DMS153 (cell line): ENCODE measurements at regions not wholly inside any gene's neighbourhood (a gene's known extent, or its start where the extent isn't known, plus 50 kb on each side); places are given as distances from the start of the nearest gene placed in this dataset.

Experiments used
- DNase-seq: peaks from one replicate; lab custom pipeline; 2025; lab: John Stamatoyannopoulos, UW

DNA sequence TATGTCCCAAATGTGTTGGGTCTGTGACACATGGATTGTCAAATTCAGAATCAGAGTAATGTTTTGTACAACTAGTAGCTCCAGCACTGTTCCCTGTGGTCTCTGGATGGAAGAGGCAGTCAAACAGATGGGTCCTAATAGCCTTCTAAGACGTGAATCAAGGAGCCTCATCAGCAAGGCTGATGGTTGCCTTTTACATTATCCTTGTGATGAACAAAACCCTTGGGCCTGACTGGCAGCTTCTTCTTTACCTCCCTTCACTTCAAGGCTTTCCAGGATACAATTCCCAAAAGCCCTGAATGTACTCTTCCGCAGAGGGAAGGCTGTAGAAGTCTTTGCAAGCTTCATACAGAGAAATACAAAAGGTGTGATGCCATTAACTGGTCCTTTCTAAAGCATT lies 633.3 kb downstream of the USP25 start:
- DNase-seq, result no peak

DNA sequence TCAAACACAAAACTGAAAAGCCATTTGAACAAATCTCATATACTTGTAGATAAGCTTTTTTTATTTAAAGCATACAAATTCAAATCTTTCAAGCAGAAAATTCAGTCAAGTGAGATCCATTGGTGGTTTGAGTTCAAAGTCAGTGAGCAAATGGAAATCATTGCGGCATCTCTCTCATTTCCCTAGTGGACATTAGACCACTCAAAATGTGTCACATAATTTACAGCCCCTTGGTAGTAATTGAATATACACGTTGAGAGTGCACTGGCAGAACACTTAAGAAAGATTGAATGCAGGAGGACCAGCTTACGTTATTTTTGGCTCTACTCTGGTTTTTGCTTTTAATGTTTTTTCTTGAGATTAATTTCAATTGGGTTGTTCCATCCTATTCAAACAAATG lies 633.7 kb downstream of the USP25 start:
- no peak for DNase-seq

DNA sequence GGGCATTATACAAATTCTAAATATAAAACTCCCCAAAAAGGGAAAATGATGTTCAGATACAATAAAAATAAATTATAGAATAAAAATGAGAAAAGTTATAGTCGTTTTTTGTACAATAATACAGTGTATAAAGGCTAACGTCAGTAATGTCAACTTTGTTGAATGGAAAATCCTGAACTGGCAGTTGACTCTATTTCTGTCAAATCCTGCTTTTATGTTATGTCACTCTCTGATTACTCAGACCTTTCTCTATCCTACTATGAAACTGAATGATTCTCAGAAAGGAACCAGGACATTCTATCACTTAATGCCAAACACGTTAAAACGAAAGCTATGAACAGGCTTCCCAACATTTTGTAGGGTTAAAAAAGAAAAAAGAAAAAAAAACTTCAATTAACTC lies 636.4 kb downstream of the USP25 start:
- DNase-seq, result no peak

DNA sequence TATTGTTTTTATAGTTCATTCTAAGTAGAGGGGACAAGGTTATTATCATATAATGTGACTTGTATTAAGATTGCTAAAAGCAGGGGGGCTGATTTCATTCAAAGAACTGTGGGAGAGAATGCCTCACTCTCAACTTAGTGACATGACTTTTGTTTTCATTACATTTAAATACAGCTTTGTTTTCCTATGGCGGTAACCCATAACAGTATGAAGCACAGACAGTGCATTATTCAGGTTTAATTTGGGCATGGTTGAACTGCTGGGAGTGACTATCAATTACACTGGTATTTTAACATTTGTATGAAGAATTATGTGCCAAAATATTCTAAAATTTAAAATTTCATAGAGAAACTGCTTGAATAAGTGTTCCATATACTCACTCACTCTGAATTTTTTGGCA lies 637.3 kb downstream of the USP25 start:
- DNase-seq, result no peak

DNA sequence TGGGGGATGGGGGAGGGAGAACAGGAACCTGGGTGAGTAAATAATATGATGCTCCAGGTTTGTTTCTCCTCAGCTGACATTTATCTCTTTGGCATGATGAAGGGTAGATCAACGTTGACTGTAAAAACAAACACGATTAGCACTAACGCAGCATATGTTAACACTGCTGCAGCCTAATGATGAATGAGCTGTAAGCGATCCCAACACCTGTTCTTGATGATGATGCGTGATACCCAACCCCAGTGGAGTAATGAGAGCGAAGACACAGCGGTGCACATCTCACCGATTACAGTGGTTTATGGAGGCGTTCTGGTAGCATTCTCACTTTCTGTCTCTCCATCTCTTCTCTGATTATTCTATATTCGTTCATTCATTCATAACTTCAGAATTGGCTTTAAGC lies 640.4 kb downstream of the USP25 start:
- DNase-seq, result peak; percentile 1

DNA sequence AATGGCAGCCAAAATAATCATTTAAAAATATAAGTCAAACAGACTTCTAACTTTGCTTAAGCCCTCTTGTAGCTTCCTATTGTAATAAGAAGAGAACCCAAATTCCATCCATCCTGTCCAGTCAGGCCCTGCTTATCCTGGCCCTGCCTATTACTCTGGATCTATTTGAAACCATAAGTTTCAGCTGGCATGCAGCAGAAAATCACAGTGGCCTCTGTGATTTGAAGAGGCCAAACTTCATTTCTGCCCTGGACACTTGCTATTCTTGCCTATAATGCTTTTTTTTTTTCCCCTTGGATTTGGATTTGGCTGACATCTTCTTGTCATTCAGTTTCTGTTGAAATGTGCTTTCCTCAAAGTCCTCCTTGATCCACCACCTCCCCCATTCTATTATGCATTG lies 642.8 kb downstream of the USP25 start:
- DNase-seq, result no peak

DNA sequence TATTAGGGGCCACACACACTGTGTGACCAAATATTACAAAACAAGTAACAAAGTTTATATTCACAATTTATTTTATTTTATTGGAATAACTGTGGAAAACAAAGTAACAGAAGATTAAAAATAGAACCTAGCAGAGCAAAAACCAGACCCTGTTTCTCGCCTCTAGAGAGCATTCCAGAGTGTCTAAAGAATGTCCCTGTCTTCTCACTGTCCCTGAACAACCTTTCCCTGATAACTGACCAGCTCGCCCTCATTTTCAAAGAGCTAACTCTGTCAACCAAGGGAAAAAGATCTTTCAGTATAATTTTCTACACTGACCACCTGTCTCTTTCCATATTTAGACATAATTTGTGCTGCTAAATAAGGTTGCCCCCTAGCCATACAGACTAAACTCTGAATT lies 646.9 kb downstream of the USP25 start:
- no peak for DNase-seq

DNA sequence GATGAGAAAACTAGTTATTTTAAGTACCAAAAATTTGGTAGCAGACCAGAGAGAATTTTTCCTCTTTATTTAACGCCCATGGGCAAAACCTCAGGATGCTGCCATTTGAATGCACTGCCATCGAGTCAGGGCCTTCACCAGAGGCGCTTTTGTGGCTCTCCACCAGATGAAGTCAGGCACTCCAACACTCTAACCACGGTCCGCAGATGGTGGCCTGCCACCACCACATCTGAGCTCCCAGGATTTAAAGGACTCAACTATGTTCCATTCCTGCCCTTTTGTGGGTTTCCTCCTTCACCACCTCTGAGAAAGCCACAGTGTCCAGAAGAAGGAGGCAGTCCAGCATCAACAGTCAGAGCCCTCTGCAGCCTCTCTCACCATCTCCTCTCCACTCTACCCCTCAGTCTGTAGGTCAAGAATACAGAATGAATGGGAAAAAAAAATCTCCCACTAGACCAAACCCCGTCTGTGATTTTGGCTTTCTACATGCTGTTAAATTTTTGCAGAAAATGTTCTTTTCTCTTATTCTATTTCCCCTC lies 647.4 kb downstream of the USP25 start:
- no peak for DNase-seq

DNA sequence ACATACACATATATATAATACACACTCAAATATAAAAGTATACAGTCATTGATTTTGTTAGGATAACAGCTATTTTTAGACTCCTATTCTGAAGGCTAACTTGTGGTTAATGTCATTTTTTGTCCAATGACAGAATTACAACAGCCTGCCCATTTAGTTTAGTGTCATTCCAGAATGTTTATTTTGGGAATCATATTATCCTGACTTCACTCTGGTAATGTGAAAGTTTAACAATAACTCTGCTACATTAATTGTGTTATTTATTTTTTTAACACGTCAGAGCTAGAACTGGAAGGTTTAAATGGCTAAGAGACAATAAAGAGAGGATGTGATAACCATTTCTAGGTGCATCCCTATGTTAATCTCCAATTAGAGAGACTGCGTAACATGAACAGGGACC lies 648.1 kb downstream of the USP25 start:
- no peak for DNase-seq

DNA sequence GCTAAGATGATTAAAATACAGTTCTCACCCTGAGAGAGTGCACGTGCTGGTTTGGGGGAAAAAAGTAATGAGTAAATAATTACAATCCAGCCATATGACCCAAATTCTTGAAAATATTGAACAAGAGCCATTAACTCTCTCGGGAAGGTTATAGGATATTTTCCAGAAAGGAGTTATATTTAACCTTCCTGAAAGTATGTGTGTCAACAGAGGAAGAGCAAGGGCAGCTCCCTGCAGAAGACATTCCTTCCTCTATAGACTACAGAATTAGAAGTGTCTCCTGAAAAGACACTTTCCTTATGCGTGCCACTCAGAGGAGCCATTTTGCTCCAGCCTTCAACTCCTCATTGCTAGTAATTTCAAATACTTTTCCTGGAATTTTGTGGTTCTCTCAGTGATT lies 648.7 kb downstream of the USP25 start:
- no peak for DNase-seq

DNA sequence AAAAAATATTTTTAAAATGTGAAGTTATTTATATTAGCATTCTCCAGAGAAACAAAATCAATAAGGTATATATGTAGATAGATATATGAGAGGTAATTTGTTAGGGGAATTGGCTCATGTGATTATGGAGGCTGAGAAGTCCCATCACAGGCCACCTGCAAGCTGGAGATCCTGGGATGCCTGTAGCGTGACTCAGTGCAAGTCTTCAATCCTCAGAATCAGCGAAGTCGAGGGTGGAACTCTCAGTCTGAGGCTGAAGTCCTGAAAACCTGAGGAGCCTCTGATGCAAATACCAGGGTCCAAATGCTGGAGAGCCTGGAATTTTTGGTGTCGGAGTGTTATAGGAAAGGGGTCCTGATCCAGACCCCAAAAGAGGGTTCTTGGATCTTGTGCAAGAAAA lies 658.5 kb downstream of the USP25 start:
- DNase-seq, result no peak

DNA sequence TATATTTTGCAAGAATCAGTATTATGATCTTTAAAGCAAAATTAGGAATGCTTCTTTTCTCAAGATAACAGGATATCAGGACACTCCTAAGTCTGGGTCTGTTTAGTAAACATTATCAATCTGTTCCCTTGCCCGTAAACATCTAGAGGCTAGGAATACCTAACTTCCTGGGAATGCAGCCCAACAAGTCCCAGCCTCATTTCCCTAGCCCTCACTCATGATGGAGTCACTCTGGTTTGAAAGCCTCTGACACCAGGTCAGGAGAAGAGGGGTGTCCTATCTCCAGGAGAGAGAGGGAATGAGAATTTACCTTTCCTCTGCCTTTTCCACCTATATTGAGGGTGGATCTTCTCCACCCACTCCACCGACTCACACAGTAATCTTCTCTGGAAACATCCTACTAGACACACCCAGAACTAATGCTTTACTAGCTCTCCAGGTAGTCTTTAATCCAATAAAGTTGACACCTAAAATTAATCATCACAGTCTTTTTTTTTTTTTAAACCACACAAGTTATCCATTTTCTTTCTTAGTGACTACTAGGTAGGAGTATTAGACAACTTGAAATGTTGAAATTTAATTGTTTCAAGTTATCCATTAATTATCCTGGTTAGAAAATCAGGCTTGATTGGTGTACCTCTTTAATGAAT lies 659.3 kb downstream of the USP25 start:
- DNase-seq, result no peak

DNA sequence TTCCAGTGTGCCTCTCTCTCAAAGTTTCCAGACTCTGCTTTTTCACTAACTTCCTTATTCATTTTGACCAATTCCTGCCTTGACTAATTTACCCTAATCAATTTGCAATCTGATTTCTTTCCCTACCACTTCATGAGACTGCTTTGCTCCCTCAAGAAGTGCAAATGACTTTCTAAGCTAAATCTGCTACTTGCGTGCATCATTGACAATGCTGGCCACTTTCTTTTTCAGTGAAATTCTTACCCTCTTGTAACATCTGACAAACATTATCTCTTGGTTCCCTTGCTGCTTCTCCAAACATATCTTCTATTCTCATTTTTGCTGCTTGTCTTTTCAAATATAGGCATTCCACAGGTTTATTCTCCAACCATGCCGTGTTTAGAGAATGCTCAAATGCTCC lies 659.9 kb downstream of the USP25 start:
- no peak for DNase-seq

DNA sequence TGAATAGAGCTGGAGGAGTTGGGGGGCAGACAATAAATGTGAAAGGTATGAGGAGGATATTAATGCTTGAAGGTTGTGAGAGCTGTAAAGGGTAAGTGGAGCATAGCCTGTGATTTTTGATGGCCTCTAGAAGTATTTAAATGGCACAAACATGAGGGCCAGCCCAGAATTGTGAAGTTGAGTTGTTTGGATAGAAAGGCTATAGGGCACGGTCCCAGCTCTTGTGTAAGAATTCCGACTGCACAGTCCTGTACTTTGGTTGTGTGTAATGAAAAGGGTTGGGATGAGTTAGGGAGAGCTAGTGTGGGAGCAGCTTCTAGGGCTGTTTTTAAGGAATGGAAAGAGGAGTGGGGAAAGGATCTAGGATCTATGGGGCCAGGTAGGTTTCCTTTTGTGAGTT lies 665.5 kb downstream of the USP25 start:
- no peak for DNase-seq

DNA sequence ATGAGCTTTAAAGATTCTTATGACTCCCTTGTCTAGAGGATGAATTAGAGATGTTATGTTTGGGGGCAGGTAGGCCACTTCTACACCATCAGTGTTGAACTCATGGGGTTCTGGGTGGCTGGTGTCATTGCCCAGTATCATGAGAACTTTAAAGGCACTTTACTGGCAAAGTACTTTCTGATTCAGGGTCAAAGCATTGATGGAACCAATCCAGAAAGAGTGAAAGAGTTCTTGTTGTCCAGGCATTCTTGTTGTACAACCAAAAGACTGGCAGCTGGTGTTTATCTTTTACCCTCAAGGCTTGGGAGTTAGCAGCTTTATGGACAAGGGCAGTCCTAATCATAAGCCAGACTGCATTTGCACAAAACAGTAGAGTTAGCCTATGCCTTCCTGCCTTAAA lies 673.0 kb downstream of the USP25 start:
- no peak for DNase-seq

DNA sequence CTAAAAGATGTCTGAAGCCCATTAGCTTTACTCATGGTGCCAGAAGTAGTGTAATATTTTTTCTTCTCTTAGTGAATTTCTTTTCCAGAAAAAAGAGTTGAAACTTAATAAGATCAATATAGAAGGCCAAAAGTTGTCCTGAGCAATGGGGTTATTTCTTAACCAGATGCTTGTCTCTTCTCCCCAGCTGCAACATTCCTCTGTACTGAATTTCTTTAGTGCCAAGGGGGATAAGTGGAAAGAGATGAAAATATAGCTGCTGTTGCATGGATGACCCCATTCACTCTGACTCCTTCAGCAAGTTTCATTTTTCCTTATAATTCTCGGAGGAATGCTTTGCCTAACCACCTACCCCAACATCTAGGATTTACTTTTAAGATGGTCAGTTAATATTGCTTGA lies 675.0 kb downstream of the USP25 start:
- DNase-seq, result no peak

DNA sequence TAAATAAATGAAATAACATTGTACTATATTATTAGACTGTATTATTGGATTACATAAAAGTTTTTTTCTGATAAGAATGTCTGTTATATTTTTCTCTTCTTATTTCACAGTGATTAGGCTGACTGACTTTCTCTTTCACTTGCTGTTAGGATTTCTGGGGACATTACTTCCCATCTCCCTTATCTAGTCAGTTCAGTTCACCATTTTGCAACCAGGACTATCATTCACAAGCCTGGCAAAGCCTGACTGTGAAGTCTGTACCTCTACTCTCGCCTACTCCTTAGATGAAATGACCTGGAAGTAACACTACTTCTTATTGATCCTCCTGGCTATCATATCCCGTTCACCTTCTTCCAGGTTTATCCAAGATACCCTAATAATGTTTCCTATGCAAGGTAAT lies 676.6 kb downstream of the USP25 start:
- DNase-seq, result no peak

DNA sequence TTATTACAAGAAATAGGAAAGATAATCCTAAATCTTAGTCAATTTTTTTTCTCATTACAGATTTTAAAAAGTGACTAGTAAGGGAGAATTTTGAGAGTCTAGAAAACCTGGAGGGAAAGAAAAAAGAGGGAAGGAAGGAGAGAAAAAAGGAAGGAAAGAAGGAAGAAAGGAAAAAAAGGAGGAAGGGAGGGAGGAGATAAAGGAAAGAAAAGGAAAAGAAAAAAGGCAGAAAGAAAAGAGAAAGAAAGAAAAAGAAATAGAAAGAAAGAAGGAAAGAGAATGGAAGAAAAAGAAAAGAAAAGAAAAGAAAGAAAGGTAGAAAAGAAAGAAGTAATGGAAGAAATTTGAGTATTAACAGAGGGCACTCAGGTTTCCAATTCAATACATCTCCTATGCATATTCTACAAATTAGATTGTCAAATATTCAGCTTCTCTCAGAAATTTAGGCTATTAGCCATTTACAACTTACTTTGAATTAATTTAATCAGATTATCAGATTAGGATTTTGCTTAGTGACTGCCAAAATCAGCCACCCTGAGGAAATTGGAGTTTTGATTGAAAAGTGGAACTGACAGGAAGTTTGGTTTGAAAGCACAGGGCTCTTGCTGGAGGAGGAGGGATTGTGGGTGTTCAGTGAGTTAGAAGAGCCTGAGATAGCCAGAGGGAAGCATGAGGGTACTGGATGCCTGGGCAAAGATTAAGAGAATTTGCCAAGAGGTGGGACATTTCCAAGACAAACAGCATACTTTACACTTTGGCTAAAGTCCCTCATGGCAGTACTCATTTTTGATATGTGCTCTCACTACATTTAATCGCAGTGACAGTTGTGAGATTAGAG lies 677.8 kb downstream of the USP25 start:
- DNase-seq, result no peak

DNA sequence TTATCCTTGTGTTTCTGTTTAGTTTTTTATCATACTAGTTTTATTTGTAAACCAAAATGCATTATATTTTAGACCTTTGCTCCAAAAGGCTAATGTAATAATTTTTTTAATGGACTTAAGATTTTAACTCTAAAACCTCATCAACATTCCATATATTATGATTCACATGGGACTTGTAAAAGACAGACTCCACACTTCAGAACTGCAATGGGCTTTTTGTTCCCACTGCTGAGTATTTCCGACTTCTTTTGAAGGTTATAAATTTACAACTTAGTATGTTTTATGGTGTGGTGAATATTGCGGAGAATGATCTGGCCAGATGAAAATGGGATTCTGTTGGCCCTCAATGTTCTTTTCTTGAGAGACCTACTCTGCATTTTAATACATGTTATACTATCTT lies 678.5 kb downstream of the USP25 start:
- no peak for DNase-seq

DNA sequence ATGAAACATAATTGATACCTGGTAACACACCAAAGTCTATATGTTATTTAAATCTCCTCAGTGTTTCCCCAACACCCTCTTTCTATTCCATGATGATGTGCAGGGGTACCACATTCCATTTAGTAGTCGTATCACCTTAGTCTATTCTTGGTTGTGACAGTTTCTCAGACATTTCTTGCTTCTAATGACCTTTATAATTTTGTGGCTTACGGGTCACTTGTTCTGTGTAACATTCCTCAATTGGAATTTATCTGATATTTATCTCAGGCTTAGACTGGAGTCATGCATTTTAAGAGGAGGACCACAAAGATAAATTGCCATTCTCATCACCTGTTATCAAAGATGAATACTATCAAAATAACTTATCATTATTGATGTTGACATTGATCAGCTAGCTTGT lies 679.6 kb downstream of the USP25 start:
- no peak for DNase-seq

DNA sequence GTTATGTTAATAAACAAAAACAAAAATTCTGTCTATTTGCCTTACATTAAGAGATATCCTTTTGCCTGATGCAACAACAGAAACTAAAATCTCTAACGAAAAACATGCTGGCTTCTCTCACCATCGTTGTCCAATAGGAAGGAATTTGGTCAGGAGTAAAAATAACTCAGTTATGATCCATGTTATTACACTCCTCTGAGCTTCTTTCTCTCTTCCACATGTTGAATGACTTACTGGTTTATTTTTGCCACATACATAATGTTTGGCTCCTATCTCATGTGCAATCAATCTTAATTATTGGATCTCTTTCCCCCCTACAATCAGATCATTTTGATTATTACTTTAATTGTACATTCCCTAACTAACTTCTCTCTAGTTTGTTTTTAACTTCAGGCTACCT lies 688.4 kb downstream of the USP25 start:
- no peak for DNase-seq

DNA sequence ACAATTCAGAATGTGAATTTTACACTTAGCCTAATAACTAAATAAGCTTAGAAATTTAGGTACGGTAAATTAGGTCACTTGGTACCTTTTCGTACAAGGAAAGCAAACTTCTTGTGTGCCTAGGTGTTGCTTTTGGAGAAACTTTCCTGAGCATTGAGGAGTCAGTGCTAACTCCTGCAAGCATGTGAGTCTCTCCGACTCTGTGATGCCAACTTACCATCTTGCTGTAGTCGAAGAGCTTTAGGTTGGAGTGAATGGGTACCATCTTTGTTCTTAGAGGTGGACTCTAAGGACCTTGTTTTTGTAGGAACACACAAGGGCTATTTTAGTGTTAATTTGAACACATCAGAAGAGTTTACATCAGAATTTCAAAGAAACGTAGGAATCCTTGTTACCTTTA lies 688.9 kb downstream of the USP25 start:
- no peak for DNase-seq

DNA sequence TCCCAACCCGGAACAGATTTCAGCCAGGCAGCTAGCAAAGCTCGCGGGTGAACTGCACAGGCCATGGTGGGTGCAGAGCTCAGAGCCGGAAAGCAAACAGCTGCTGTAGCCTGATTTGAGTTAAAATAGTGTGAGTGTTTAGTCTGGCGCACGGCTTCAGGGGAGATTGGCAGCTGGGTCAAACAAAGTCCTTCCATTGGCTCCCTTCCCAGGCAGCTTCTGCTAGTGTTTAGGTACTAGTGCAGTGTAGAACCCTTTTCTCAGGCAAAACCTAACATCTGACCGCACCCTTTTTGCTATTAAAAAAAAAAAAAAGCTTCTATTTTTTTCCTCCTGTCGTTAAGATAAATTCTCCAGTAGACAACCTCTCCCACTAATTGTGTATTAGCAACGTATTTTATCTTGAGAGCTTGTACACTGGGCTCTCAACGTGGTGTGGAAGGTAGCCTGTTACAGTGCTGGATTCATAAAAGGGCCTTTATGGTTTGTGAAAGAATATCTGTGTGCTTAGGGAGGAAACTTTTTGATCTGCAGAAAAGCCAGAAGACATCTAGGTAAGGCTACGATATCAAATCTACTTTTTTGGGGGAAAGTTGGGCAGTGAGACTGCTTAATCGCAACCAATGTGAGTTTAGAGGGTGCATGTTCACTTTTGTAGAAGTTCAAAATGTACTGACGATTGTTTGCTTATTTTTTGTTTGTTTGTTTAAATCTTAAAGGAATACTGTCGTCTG lies 689.6 kb downstream of the USP25 start:
- DNase-seq, result peak; percentile 74
